Right lobe of liver (tissue), 4 donors: ENCODE measurements at regions not wholly inside any gene's neighbourhood (a gene's known extent, or its start where the extent isn't known, plus 50 kb on each side); places are given as distances from the start of the nearest gene placed in this dataset.

Experiments
- CTCF ChIP-seq, 4 donors: fragments of 200-600 bp in 3 of 4; fragments of 450-650 bp in 1 of 4; IDR thresholded peaks; one replicate each; pipeline versions ENCODE4 v1.5.1 to v1.8.0; 2016 to 2022; ENCODE audit warnings: antibody characterized with exemption in 4 of 4, mild to moderate bottlenecking in 2 of 4
- POLR2A ChIP-seq: fragments of 450-650 bp; IDR thresholded peaks from one replicate; pipeline ENCODE4 v1.6.1; 2017; ENCODE audit warnings: antibody characterized with exemption, mild to moderate bottlenecking
- donor health status: DM: no; HTN: no; CAD: no.
- donor health status: DM: no; HTN: no; CAD: no.
- donor health status: DM: no; HTN: yes; CAD: no.

DNA sequence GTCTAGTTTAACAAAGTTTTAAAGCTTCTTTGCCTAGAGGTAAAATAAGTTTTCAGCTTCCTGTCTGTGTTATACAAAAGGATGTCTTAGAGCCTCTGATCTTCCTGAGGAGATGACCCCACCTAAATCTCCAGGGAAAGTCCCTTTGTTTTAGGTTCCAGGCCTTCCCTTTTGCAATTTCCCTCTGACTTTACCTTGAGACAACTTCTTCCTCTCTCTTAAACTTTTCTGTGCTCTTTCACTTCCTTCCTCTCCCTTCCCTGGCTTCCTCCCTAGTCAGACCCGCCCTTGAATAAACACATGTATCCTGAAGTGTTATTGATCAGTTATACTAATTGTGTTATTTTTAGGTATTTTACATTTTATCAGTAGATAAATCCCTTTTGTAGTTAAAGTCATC, 134.8 kb downstream of the DYRK2 start:
- TF ChIP-seq POLR2A (no peak), CTCF (IDR thresholded peaks at IDR 0.05) (no peak)
